KMS-11 (cell line): ENCODE measurements at regions not wholly inside any gene's neighbourhood (a gene's known extent, or its start where the extent isn't known, plus 50 kb on each side); places are given as distances from the start of the nearest gene placed in this dataset.

ENCODE experiments used
- H2AFZ ChIP-seq: fragments of 200-600 bp; sonication (generic); 2 replicates; pipeline ENCODE4 v1.6.1; 2016; ENCODE audit warnings: antibody characterized with exemption, mixed run types, low read depth
- H3K27ac ChIP-seq: fragments of 200-600 bp; sonication (generic); 2 replicates; pipeline ENCODE4 v1.6.1; 2016; ENCODE audit warnings: mild to moderate bottlenecking, mixed run types
- H3K27me3 ChIP-seq: fragments of 200-600 bp; sonication (generic); 2 replicates; pipeline ENCODE4 v1.6.1; 2017; ENCODE audit warnings: mild to moderate bottlenecking, low read depth, mixed run types, moderate library complexity; ENCODE audit not compliant: insufficient read depth
- H3K36me3 ChIP-seq: fragments of 200-600 bp; sonication (generic); 2 replicates; pipeline ENCODE4 v1.6.1; 2017; ENCODE audit warnings: mild to moderate bottlenecking, mixed run types; ENCODE audit not compliant: insufficient read depth
- H3K4me1 ChIP-seq: fragments of 200-600 bp; sonication (generic); 2 replicates; pipeline ENCODE4 v1.6.1; 2016; ENCODE audit warnings: mild to moderate bottlenecking, low read depth, mixed run types; ENCODE audit not compliant: poor library complexity, severe bottlenecking
- H3K4me2 ChIP-seq: fragments of 200-600 bp; sonication (generic); 2 replicates; pipeline ENCODE4 v1.7.0; 2016; ENCODE audit warnings: mild to moderate bottlenecking, mixed run types
- H3K4me3 ChIP-seq: fragments of 200-600 bp; sonication (generic); IDR thresholded peaks from 2 replicates; pipeline ENCODE4 v1.6.1; 2017; ENCODE audit warnings: low read depth, low read length, mixed read lengths; ENCODE audit not compliant: insufficient read depth
- H3K79me2 ChIP-seq: fragments of 200-600 bp; sonication (generic); 2 replicates; pipeline ENCODE4 v1.6.1; 2016; ENCODE audit warnings: low read depth, mixed run types; ENCODE audit not compliant: insufficient read depth
- H3K9ac ChIP-seq: fragments of 200-600 bp; sonication (generic); 2 replicates; pipeline ENCODE4 v1.6.1; 2016; ENCODE audit warnings: mild to moderate bottlenecking, mixed run types
- H4K20me1 ChIP-seq: fragments of 200-600 bp; sonication (generic); 2 replicates; pipeline ENCODE4 v1.6.1; 2016; ENCODE audit warnings: mild to moderate bottlenecking, mixed run types; ENCODE audit not compliant: insufficient read depth
- CTCF ChIP-seq: fragments of 200-600 bp; sonication (generic); conservative IDR thresholded peaks from 2 replicates; pipeline ENCODE4 v1.6.1; 2017; ENCODE audit warnings: low read depth, mild to moderate bottlenecking, antibody characterized with exemption, low read length, moderate library complexity, mixed read lengths

- Histone ChIP-seq H3K4me3 (no peak overlapping the region), H3K9ac (no peak overlapping the region), H2AFZ (no peak overlapping the region), H3K4me1 (peaks cover 3% of the 10 kb centered on the region), H3K36me3 (no peaks in the 10 kb centered on the region), H3K4me2 (no peak overlapping the region), H3K27ac (no peak overlapping the region), H3K27me3 (no peaks in the 10 kb centered on the region), H3K79me2 (no peaks in the 10 kb centered on the region), H4K20me1 (no peaks in the 10 kb centered on the region)
- no peak for TF ChIP-seq CTCF
Measured at GRCh38 chr2:182530636-182531035, 103.8 kb upstream of the PDE1A start.

GRCh38 chr2:182540252-182540651 is 113.4 kb upstream of the PDE1A start:
- no peak overlapping the region for H3K9ac ChIP-seq
- no peak for TF ChIP-seq CTCF
- H3K27me3 ChIP-seq, result no peaks in the 10 kb centered on the region

GRCh38 chr2:182541268-182541667 is 114.4 kb upstream of the PDE1A start:
- Histone ChIP-seq H3K27ac (no peak overlapping the region), H3K79me2 (no peaks in the 10 kb centered on the region), H3K9ac (no peak overlapping the region), H3K4me1 (peaks cover 11% of the 10 kb centered on the region), H3K4me3 (no peak overlapping the region), H3K36me3 (no peaks in the 10 kb centered on the region), H2AFZ (no peak overlapping the region), H3K27me3 (no peaks in the 10 kb centered on the region), H4K20me1 (no peaks in the 10 kb centered on the region), H3K4me2 (no peak overlapping the region)
- TF ChIP-seq CTCF, result no peak

More at GRCh38 chr2:182540252-182540651, 113.4 kb upstream of the PDE1A start:
- H3K79me2 ChIP-seq, result no peaks in the 10 kb centered on the region
- H3K4me2 ChIP-seq, result no peak overlapping the region
- H4K20me1 ChIP-seq, result no peaks in the 10 kb centered on the region
- no peaks in the 10 kb centered on the region for H3K36me3 ChIP-seq
- no peak overlapping the region for H2AFZ ChIP-seq
- H3K27ac ChIP-seq, result no peak overlapping the region
- no peak overlapping the region for H3K4me3 ChIP-seq
- peaks cover 11% of the 10 kb centered on the region for H3K4me1 ChIP-seq

GRCh38 chr2:182542501-182543258 is 115.8 kb upstream of the PDE1A start:
- peaks cover 11% of the 10 kb centered on the region for H3K4me1 ChIP-seq
- H4K20me1 ChIP-seq, result no peaks in the 10 kb centered on the region
- no peak overlapping the region for H2AFZ ChIP-seq
- H3K4me3 ChIP-seq, result no peak overlapping the region
- H3K27ac ChIP-seq, result no peak overlapping the region
- H3K9ac ChIP-seq, result no peak overlapping the region
- H3K4me2 ChIP-seq, result no peak overlapping the region
- no peaks in the 10 kb centered on the region for H3K79me2 ChIP-seq
- TF ChIP-seq CTCF, result no peak
- no peaks in the 10 kb centered on the region for H3K36me3 ChIP-seq
- H3K27me3 ChIP-seq, result no peaks in the 10 kb centered on the region
